Calu3 (cell line): ENCODE measurements at regions not wholly inside any gene's neighbourhood (a gene's known extent, or its start where the extent isn't known, plus 50 kb on each side); places are given as distances from the start of the nearest gene placed in this dataset.

Experiments
- BruUV-seq: library from RNA; stranded (reverse); fragments of 400-500 nt; replicated peaks from 2 replicates; lab custom pipeline; 2021; lab: Mats Ljungman, UMichigan
- CTCF ChIA-PET: fragments of 300-600 bp; sonication (Branson Sonifier 250); formaldehyde crosslinking; loops from one replicate; lab custom pipeline; 2022; ENCODE audit warnings: antibody characterized with exemption; lab: Charles Lee
- DNase-seq: peaks from one replicate; pipeline ENCODE4 v3.0.0; 2022
- H3K27ac Mint-ChIP-seq: one replicate; pipeline ENCODE4 v1.8.0; 2022; ENCODE audit warnings: mixed read lengths; ENCODE audit not compliant: unreplicated experiment
- H3K27me3 Mint-ChIP-seq: one replicate; pipeline ENCODE4 v1.8.0; 2022; ENCODE audit warnings: mixed read lengths; ENCODE audit not compliant: unreplicated experiment
- H3K36me3 Mint-ChIP-seq: one replicate; pipeline ENCODE4 v1.8.0; 2022; ENCODE audit warnings: mild to moderate bottlenecking, moderate library complexity, mixed read lengths; ENCODE audit not compliant: insufficient read depth, unreplicated experiment
- H3K4me1 Mint-ChIP-seq: one replicate; pipeline ENCODE4 v1.8.0; 2022; ENCODE audit warnings: mild to moderate bottlenecking, low read depth, mixed read lengths; ENCODE audit not compliant: unreplicated experiment
- H3K4me3 Mint-ChIP-seq: one replicate; pipeline ENCODE4 v1.8.0; 2022; ENCODE audit warnings: mild to moderate bottlenecking, low read depth, moderate library complexity, mixed read lengths; ENCODE audit not compliant: unreplicated experiment
- H3K9me3 Mint-ChIP-seq: one replicate; pipeline ENCODE4 v1.8.0; 2022; ENCODE audit warnings: low read depth, mixed read lengths; ENCODE audit not compliant: unreplicated experiment
- CTCF ChIP-seq: fragments of 200-600 bp; IDR thresholded peaks from one replicate; pipeline ENCODE4 v1.8.0; 2022; ENCODE audit warnings: antibody characterized with exemption; ENCODE audit not compliant: unreplicated experiment
- intact Hi-C: fragments of 100-400 bp; cut with micrococcal nuclease; formaldehyde crosslinking; loops from one replicate; pipeline ENCODE4 v1.10.0; 2022; ENCODE audit not compliant: unreplicated experiment

DNA sequence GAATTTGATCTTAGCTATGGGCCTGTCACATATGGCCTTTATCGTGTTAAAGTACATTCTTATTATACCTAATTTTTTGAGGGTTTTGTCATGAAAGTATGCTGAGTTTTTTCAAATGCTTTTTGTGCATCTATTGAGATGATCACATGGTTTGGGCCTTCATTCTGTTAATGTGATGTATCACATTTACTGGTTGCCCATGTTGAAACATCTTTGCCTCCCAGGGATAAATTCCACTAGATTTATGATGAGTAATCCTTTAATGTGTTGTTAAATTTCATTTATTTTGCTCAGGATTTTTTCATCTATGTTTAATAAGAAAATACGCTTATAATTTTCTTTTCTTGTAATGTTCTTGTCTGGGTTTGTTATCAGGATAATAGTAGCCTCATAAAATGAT is 442.0 kb downstream of the MDFIC start:
- no peaks in the 10 kb centered on the region for H3K9me3 Mint-ChIP-seq
- H3K4me1 Mint-ChIP-seq: no peaks in the 10 kb centered on the region
- CTCF ChIA-PET: no interaction called here
- H3K36me3 Mint-ChIP-seq: no peaks in the 10 kb centered on the region
- BruUV-seq: no TSS peak
- H3K27me3 Mint-ChIP-seq: no peaks in the 10 kb centered on the region
- H3K27ac Mint-ChIP-seq: no peak overlapping the region
- DNase-seq: no peak
- no peak overlapping the region for H3K4me3 Mint-ChIP-seq
- no peak for TF ChIP-seq CTCF
- intact Hi-C loops: no loop called here

DNA sequence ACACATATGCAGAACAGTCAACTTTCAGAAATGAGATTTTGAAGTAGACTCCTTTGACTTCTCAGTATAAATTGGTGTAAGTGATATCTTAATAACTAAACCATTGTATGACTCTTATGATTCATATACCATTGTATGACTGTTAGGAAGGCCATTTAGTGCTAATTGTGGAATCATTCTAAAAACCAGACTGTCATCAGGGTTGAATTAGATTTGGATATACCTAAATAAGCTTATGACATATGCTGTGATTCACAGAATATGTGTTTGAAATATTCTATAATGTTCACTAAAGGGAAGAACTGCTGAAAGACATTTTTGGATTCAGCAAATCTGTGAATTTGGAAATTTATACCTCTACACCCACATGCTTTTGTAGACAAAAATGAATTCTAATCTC is 438.1 kb downstream of the MDFIC start:
- intact Hi-C loops: loop anchor here (10.0 kb wide), 2 partner anchors 385 to 495 kb away; no protein-coding TSS in a partner anchor
- TF ChIP-seq CTCF: no peak
- no peak for DNase-seq
- no peak overlapping the region for H3K27ac Mint-ChIP-seq
- BruUV-seq: no TSS peak
- no peaks in the 10 kb centered on the region for H3K9me3 Mint-ChIP-seq
- no peak overlapping the region for H3K4me3 Mint-ChIP-seq
- CTCF ChIA-PET: no interaction called here
- H3K36me3 Mint-ChIP-seq: no peaks in the 10 kb centered on the region
- peaks cover 9% of the 10 kb centered on the region for H3K4me1 Mint-ChIP-seq
- no peaks in the 10 kb centered on the region for H3K27me3 Mint-ChIP-seq

GRCh38 chr7:115359119-115359518 is 437.2 kb downstream of the MDFIC start:
- DNase-seq: no peak
- intact Hi-C loops: loop anchor here (10.0 kb wide), 2 partner anchors 386 to 496 kb away; no protein-coding TSS in a partner anchor
- TF ChIP-seq CTCF: no peak
- Mint-ChIP-seq H3K27ac (no peak overlapping the region), H3K27me3 (no peaks in the 10 kb centered on the region), H3K4me3 (no peak overlapping the region), H3K9me3 (no peaks in the 10 kb centered on the region), H3K36me3 (no peaks in the 10 kb centered on the region), H3K4me1 (peaks cover 9% of the 10 kb centered on the region)
- CTCF ChIA-PET: no interaction called here
- no TSS peak for BruUV-seq

DNA sequence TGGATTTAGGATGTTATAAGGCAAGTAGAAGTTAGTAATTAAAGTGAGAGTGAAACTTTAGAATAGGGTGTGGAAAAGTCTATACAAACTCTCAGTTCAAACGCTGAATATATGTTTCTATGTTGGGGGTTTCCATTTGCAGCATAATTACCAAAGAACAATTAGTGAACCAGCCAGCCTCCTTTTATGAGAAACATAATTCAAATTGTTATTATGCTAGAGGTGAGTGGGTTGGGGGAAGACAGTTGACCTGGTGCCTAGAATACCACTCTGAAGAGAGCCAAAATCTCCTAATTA is 435.8 kb downstream of the MDFIC start:
- TF ChIP-seq CTCF: no peak
- intact Hi-C loops: loop anchor here (2.0 to 10.0 kb wide), 3 partner anchors 323 to 497 kb away; no protein-coding TSS in a partner anchor
- no peak for DNase-seq
- Mint-ChIP-seq H3K9me3 (no peaks in the 10 kb centered on the region), H3K4me3 (no peak overlapping the region), H3K4me1 (peaks cover 9% of the 10 kb centered on the region), H3K36me3 (no peaks in the 10 kb centered on the region), H3K27ac (no peak overlapping the region), H3K27me3 (no peaks in the 10 kb centered on the region)
- CTCF ChIA-PET: no interaction called here
- no TSS peak for BruUV-seq
